GM21786 (cell line): ENCODE measurements at regions not wholly inside any gene's neighbourhood (a gene's known extent, or its start where the extent isn't known, plus 50 kb on each side); places are given as distances from the start of the nearest gene placed in this dataset.
"Not testable (repeated sequence)": the region's sequence is repeated elsewhere in the genome, so short reads cannot be mapped to it uniquely, and the experiment has no call there.

Experiments
- ATAC-seq: cut with Tn5 transposase; IDR thresholded peaks from one replicate; pipeline ENCODE4 v1.9.1; 2021; ENCODE audit not compliant: unreplicated experiment

GRCh38 chr15:26261966-26262365 is 398.8 kb upstream of the ATP10A start:
- no peak for ATAC-seq

GRCh38 chr15:26261413-26261812 is 398.3 kb upstream of the ATP10A start:
- ATAC-seq = no peak

- no peak for ATAC-seq
These were observed 397.5 kb upstream of the ATP10A start for GRCh38 chr15:26260517-26261133.

GRCh38 chr15:26259581-26259980 is 396.5 kb upstream of the ATP10A start:
- no peak for ATAC-seq

GRCh38 chr15:26244782-26245181 is 381.7 kb upstream of the ATP10A start:
- not testable (repeated sequence) for ATAC-seq

- no peak for ATAC-seq
These were observed 380.3 kb upstream of the ATP10A start for GRCh38 chr15:26243382-26243781.

- ATAC-seq = no peak
These were observed 379.5 kb upstream of the ATP10A start for GRCh38 chr15:26242565-26243071.

GRCh38 chr15:26235864-26236263 is 372.7 kb upstream of the ATP10A start:
- ATAC-seq = no peak

- ATAC-seq = no peak
These were observed 372.0 kb upstream of the ATP10A start for GRCh38 chr15:26234976-26235767.

- no peak for ATAC-seq
These were observed 369.6 kb upstream of the ATP10A start for GRCh38 chr15:26232691-26233090.

GRCh38 chr15:26231096-26231495 is 368.0 kb upstream of the ATP10A start:
- ATAC-seq = no peak

GRCh38 chr15:26224266-26224665 is 361.1 kb upstream of the ATP10A start:
- ATAC-seq = no peak

GRCh38 chr15:26223720-26224119 is 360.6 kb upstream of the ATP10A start:
- ATAC-seq = no peak

GRCh38 chr15:26222781-26223180 is 359.7 kb upstream of the ATP10A start:
- no peak for ATAC-seq

GRCh38 chr15:26217043-26217442 is 353.9 kb upstream of the ATP10A start:
- not testable (repeated sequence) for ATAC-seq

GRCh38 chr15:26214290-26214689 is 351.2 kb upstream of the ATP10A start:
- ATAC-seq = no peak

- ATAC-seq = no peak
These were observed 350.3 kb upstream of the ATP10A start for GRCh38 chr15:26213427-26213826.

GRCh38 chr15:26212109-26212508 is 349.0 kb upstream of the ATP10A start:
- ATAC-seq = no peak

GRCh38 chr15:26210980-26211379 is 347.9 kb upstream of the ATP10A start:
- ATAC-seq = no peak

GRCh38 chr15:26201177-26201858 is 338.2 kb upstream of the ATP10A start:
- ATAC-seq = no peak

- no peak for ATAC-seq
These were observed 337.3 kb upstream of the ATP10A start for GRCh38 chr15:26200427-26200826.

- no peak for ATAC-seq
These were observed 334.6 kb upstream of the ATP10A start for GRCh38 chr15:26197719-26198118.
